ENCODE measurements at regions not wholly inside any gene's neighbourhood (a gene's known extent, or its start where the extent isn't known, plus 50 kb on each side); places are given as distances from the start of the nearest gene placed in this dataset.

DNA sequence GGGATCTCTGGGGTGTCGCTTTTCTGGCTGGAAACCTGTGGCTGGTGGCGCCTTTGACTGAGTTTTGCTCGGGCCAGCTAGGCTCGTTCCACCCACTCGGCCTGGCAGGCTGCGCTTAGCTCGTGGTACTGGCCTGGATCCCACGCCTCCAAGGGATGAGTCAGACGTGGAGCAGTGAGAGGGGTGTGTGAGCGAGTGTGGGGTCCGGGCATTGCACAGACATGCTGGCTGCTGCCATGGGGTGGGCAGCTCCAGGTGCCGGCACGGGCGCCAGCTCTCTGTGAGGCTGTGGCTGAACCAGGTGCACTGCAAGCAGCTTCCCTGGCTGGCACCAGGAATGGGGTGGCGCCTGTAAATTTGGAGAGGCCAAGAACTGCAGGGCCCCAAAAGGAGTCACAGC lies 63.1 kb upstream of the CACNA2D1 start:
- TF ChIP-seq, protein P1, sequence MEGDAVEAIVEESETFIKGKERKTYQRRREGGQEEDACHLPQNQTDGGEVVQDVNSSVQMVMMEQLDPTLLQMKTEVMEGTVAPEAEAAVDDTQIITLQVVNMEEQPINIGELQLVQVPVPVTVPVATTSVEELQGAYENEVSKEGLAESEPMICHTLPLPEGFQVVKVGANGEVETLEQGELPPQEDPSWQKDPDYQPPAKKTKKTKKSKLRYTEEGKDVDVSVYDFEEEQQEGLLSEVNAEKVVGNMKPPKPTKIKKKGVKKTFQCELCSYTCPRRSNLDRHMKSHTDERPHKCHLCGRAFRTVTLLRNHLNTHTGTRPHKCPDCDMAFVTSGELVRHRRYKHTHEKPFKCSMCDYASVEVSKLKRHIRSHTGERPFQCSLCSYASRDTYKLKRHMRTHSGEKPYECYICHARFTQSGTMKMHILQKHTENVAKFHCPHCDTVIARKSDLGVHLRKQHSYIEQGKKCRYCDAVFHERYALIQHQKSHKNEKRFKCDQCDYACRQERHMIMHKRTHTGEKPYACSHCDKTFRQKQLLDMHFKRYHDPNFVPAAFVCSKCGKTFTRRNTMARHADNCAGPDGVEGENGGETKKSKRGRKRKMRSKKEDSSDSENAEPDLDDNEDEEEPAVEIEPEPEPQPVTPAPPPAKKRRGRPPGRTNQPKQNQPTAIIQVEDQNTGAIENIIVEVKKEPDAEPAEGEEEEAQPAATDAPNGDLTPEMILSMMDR (IDR thresholded peaks at IDR 0.05) = no peak
- no peak for TF ChIP-seq POLR2A (IDR thresholded peaks at IDR 0.05)
- TF ChIP-seq EP300 (IDR thresholded peaks at IDR 0.05) = no peak

Measured in stomach (tissue), 4 donors.